Right lobe of liver (tissue), 4 donors: ENCODE measurements at regions not wholly inside any gene's neighbourhood (a gene's known extent, or its start where the extent isn't known, plus 50 kb on each side); places are given as distances from the start of the nearest gene placed in this dataset.

ENCODE experiments used
- CTCF ChIP-seq, 4 donors: fragments of 200-600 bp in 3 of 4; fragments of 450-650 bp in 1 of 4; IDR thresholded peaks; one replicate each; pipeline versions ENCODE4 v1.5.1 to v1.8.0; 2016 to 2022; ENCODE audit warnings: antibody characterized with exemption in 4 of 4, mild to moderate bottlenecking in 2 of 4
- POLR2A ChIP-seq: fragments of 450-650 bp; IDR thresholded peaks from one replicate; pipeline ENCODE4 v1.6.1; 2017; ENCODE audit warnings: antibody characterized with exemption, mild to moderate bottlenecking
- donor health status: DM: no; HTN: no; CAD: no.
- donor health status: DM: no; HTN: no; CAD: no.
- donor health status: DM: no; HTN: yes; CAD: no.

DNA sequence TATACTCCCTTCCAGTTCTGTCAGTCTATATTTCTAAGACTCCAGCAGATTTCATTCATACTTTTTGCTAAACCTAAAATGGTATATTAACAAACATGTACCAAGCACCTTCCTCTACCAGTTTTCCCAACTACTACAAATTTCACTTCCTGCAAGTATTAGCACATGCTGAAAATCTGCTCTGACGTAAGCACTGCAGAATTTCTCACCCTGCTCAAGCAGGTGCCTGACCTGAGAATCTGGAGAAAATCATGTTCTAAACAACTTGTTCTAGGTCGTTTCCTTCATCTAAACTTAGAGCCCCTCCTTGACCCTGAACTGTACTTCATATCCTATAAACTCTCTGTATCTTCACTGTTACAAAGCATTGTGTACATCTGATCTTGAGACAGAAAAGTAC, 380.7 kb upstream of the NOCT start:
- TF ChIP-seq CTCF (IDR thresholded peaks at IDR 0.05) (no peak), POLR2A (no peak)
